Parathyroid adenoma (tissue), 2 donors: ENCODE measurements at regions not wholly inside any gene's neighbourhood (a gene's known extent, or its start where the extent isn't known, plus 50 kb on each side); places are given as distances from the start of the nearest gene placed in this dataset.

Source experiments
- H2AFZ ChIP-seq: fragments of 300-600 bp; sonication (generic); one replicate; pipeline ENCODE4 v1.7.0; 2017; ENCODE audit warnings: antibody characterized with exemption, mild to moderate bottlenecking
- H3K27ac ChIP-seq: fragments of 300-600 bp; sonication (generic); one replicate; pipeline ENCODE4 v1.7.0; 2017
- H3K27me3 ChIP-seq: fragments of 300-600 bp; sonication (generic); one replicate; pipeline ENCODE4 v1.7.0; 2017; ENCODE audit warnings: low read length; ENCODE audit not compliant: control insufficient read depth, insufficient read depth
- H3K36me3 ChIP-seq: fragments of 300-600 bp; sonication (generic); one replicate; pipeline ENCODE4 v1.7.0; 2017; ENCODE audit warnings: low read length; ENCODE audit not compliant: control insufficient read depth, insufficient read depth
- H3K4me1 ChIP-seq: fragments of 300-600 bp; sonication (generic); one replicate; pipeline ENCODE4 v1.7.0; 2017; ENCODE audit warnings: control low read depth
- H3K4me2 ChIP-seq: fragments of 300-600 bp; sonication (generic); one replicate; pipeline ENCODE4 v1.7.0; 2017; ENCODE audit warnings: low read length
- H3K4me3 ChIP-seq: fragments of 300-600 bp; sonication (generic); one replicate; pipeline ENCODE4 v1.7.0; 2017; ENCODE audit warnings: low read depth, low read length
- H3K79me2 ChIP-seq: fragments of 300-600 bp; sonication (generic); one replicate; pipeline ENCODE4 v1.7.0; 2017; ENCODE audit warnings: control low read depth
- H3K9ac ChIP-seq: fragments of 300-600 bp; sonication (generic); one replicate; pipeline ENCODE4 v1.7.0; 2017; ENCODE audit warnings: mild to moderate bottlenecking
- H3K9me3 ChIP-seq: fragments of 300-600 bp; sonication (generic); one replicate; pipeline ENCODE4 v1.7.0; 2017; ENCODE audit warnings: low read length; ENCODE audit not compliant: control insufficient read depth
- CTCF ChIP-seq: fragments of 300-600 bp; sonication (generic); IDR thresholded peaks from one replicate; pipeline ENCODE4 v1.7.0; 2017; ENCODE audit warnings: antibody characterized with exemption, mild to moderate bottlenecking
- donor health status: primary hyperparathyroidism.

GRCh38 chr2:82524826-82525225 is 1934.3 kb downstream of the SUCLG1 start:
- Histone ChIP-seq H3K36me3 (no peaks in the 10 kb centered on the region), H3K4me2 (no peak overlapping the region), H3K4me3 (no peak overlapping the region), H3K27me3 (no peaks in the 10 kb centered on the region), H2AFZ (no peak overlapping the region), H3K9me3 (no peaks in the 10 kb centered on the region), H3K79me2 (no peaks in the 10 kb centered on the region), H3K9ac (no peak overlapping the region), H3K27ac (no peak overlapping the region), H3K4me1 (no peaks in the 10 kb centered on the region)
- no peak for TF ChIP-seq CTCF

GRCh38 chr2:82511894-82512293 is 1947.2 kb downstream of the SUCLG1 start:
- Histone ChIP-seq H3K4me3 (no peak overlapping the region), H3K36me3 (no peaks in the 10 kb centered on the region)

GRCh38 chr2:82508702-82509101 is 1950.4 kb downstream of the SUCLG1 start:
- Histone ChIP-seq H3K79me2 (no peaks in the 10 kb centered on the region), H3K27me3 (no peaks in the 10 kb centered on the region), H3K36me3 (no peaks in the 10 kb centered on the region), H3K4me2 (no peak overlapping the region), H3K9ac (no peak overlapping the region), H3K4me1 (no peaks in the 10 kb centered on the region), H3K9me3 (no peaks in the 10 kb centered on the region), H2AFZ (no peak overlapping the region), H3K27ac (no peak overlapping the region), H3K4me3 (no peak overlapping the region)
- no peak for TF ChIP-seq CTCF

More at GRCh38 chr2:82511894-82512293, 1947.2 kb downstream of the SUCLG1 start:
- Histone ChIP-seq H3K9me3 (no peaks in the 10 kb centered on the region), H3K4me2 (no peak overlapping the region), H3K27ac (no peak overlapping the region), H3K4me1 (no peaks in the 10 kb centered on the region), H2AFZ (no peak overlapping the region), H3K79me2 (no peaks in the 10 kb centered on the region), H3K9ac (no peak overlapping the region), H3K27me3 (no peaks in the 10 kb centered on the region)
- no peak for TF ChIP-seq CTCF

- Histone ChIP-seq H2AFZ (no peak overlapping the region), H3K27ac (no peak overlapping the region), H3K4me1 (no peaks in the 10 kb centered on the region), H3K27me3 (no peaks in the 10 kb centered on the region), H3K79me2 (no peaks in the 10 kb centered on the region), H3K36me3 (no peaks in the 10 kb centered on the region), H3K9ac (no peak overlapping the region), H3K4me2 (no peak overlapping the region), H3K9me3 (no peaks in the 10 kb centered on the region), H3K4me3 (no peak overlapping the region)
- TF ChIP-seq CTCF = no peak
Measured at GRCh38 chr2:82507657-82508056, 1951.4 kb downstream of the SUCLG1 start.

GRCh38 chr2:82501217-82501616 is 1957.9 kb downstream of the SUCLG1 start:
- TF ChIP-seq CTCF = no peak
- Histone ChIP-seq H3K79me2 (no peaks in the 10 kb centered on the region), H2AFZ (no peak overlapping the region), H3K9ac (no peak overlapping the region), H3K4me2 (no peak overlapping the region), H3K27ac (no peak overlapping the region), H3K4me3 (no peak overlapping the region), H3K36me3 (no peaks in the 10 kb centered on the region), H3K4me1 (no peaks in the 10 kb centered on the region), H3K9me3 (no peaks in the 10 kb centered on the region), H3K27me3 (no peaks in the 10 kb centered on the region)
